ENCODE measurements at regions not wholly inside any gene's neighbourhood (a gene's known extent, or its start where the extent isn't known, plus 50 kb on each side); places are given as distances from the start of the nearest gene placed in this dataset.
"Not testable (repeated sequence)": the region's sequence is repeated elsewhere in the genome, so short reads cannot be mapped to it uniquely, and the experiment has no call there.

GRCh38 chr2:31675485-31675901, 94.8 kb upstream of the SRD5A2 start:
- no peak for DNase-seq (ENCODE audit: low read depth)

GRCh38 chr2:31674446-31674845, 93.7 kb upstream of the SRD5A2 start:
- H3K4me3 ChIP-seq (ENCODE audit: low read depth, low read length): no peak overlapping the region

More at GRCh38 chr2:31675485-31675901, 94.8 kb upstream of the SRD5A2 start:
- H3K4me3 ChIP-seq (ENCODE audit: low read depth, low read length): no peak overlapping the region

GRCh38 chr2:31666878-31667277, 86.1 kb upstream of the SRD5A2 start:
- DNase-seq (ENCODE audit: low read depth): no peak
- H3K4me3 ChIP-seq (ENCODE audit: low read depth, low read length): no peak overlapping the region

More at GRCh38 chr2:31674446-31674845, 93.7 kb upstream of the SRD5A2 start:
- no peak for DNase-seq (ENCODE audit: low read depth)

GRCh38 chr2:31664949-31665724, 84.4 kb upstream of the SRD5A2 start:
- H3K4me3 ChIP-seq (ENCODE audit: low read depth, low read length): no peak overlapping the region
- no peak for DNase-seq (ENCODE audit: low read depth)

- no peak for DNase-seq (ENCODE audit: low read depth)
- no peak overlapping the region for H3K4me3 ChIP-seq (ENCODE audit: low read depth, low read length)
Measured at GRCh38 chr2:31660812-31661335, 80.1 kb upstream of the SRD5A2 start.

- no peak for DNase-seq (ENCODE audit: low read depth)
- no peak overlapping the region for H3K4me3 ChIP-seq (ENCODE audit: low read depth, low read length)
Measured at GRCh38 chr2:31660165-31660564, 79.4 kb upstream of the SRD5A2 start.

GRCh38 chr2:31654241-31654640, 73.5 kb upstream of the SRD5A2 start:
- H3K4me3 ChIP-seq (ENCODE audit: low read depth, low read length): no peak overlapping the region
- DNase-seq (ENCODE audit: low read depth): no peak

- H3K4me3 ChIP-seq (ENCODE audit: low read depth, low read length): no peak overlapping the region
- no peak for DNase-seq (ENCODE audit: low read depth)
Measured at GRCh38 chr2:31651736-31652135, 71.0 kb upstream of the SRD5A2 start.

GRCh38 chr2:31651267-31651666, 70.5 kb upstream of the SRD5A2 start:
- no peak overlapping the region for H3K4me3 ChIP-seq (ENCODE audit: low read depth, low read length)
- DNase-seq (ENCODE audit: low read depth): no peak

- H3K4me3 ChIP-seq (ENCODE audit: low read depth, low read length): no peak overlapping the region
- DNase-seq (ENCODE audit: low read depth): no peak
Measured at GRCh38 chr2:31644551-31644950, 63.8 kb upstream of the SRD5A2 start.

- no peak overlapping the region for H3K4me3 ChIP-seq (ENCODE audit: low read depth, low read length)
- DNase-seq (ENCODE audit: low read depth): no peak
Measured at GRCh38 chr2:31642707-31643106, 62.0 kb upstream of the SRD5A2 start.

GRCh38 chr2:31632201-31632600, 51.5 kb upstream of the SRD5A2 start:
- H3K4me3 ChIP-seq (ENCODE audit: low read depth, low read length); DNase-seq (ENCODE audit: low read depth): not testable (repeated sequence)

Data from skeletal muscle cell (primary cell).